ENCODE measurements at regions not wholly inside any gene's neighbourhood (a gene's known extent, or its start where the extent isn't known, plus 50 kb on each side); places are given as distances from the start of the nearest gene placed in this dataset.
"Not testable (repeated sequence)": the region's sequence is repeated elsewhere in the genome, so short reads cannot be mapped to it uniquely, and the experiment has no call there.

- DNase-seq: no peak
These were observed 162.7 kb downstream of the SPTSSA start for GRCh38 chr14:34299360-34299759.

DNA sequence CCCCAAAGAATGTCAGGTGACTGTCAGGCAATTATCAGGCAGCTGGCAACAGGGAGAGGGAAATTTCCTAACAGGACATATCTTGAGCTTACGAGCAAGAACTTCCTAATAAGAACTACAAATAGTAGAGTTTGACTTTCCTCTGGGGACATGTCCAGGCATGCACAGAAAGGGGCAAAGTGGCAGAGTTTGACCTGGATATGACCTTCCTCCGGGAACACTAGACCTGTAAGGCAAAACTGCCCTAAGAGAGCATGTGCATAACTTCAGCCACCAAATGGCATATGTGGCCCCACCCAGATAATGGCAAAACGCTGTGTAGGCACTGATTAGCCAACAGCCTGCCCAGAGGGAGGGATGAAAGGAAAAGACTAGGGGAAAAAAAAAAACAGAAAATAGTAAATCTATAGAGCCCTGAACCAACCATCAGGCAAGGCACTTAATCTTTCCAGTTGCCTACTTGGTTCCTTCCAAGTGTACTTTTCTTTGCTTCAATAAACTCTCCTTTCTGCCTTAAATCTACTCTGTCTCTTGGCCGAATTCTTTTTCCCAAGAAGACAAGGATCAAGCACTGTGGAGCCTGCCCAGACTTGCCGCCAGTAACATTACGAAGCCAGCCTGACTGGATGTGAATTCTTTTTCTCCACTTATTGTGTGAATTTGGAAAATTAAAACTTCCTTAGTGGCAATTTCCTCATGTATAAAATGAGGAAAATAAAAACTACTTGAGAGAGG lies 164.1 kb downstream of the SPTSSA start:
- DNase-seq: no peak

DNA sequence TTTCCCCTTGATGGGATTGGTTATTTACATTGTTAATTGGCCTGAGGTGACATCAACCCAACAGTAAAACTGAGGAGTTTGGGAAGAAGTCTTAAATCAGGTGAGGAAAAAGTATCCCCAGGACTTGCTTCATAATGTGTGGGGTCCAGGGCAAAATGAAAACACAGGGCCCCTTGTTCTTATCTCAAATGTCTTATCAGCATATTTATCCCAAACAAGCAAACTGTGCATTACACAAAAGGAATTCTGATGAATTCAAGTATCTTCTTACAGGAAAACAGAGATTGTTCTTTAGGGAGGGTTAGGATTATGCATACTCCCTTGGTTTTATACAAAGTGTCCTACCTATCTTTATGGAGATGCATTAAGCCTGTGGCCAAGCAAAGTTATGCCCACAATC lies 178.4 kb downstream of the SPTSSA start:
- no peak for DNase-seq

GRCh38 chr14:34277191-34277590 lies 184.8 kb downstream of the SPTSSA start:
- no peak for DNase-seq

- no peak for DNase-seq
These were observed 186.5 kb downstream of the SPTSSA start for GRCh38 chr14:34275530-34275929.

- no peak for DNase-seq
These were observed 187.0 kb downstream of the SPTSSA start for GRCh38 chr14:34275078-34275477.

DNA sequence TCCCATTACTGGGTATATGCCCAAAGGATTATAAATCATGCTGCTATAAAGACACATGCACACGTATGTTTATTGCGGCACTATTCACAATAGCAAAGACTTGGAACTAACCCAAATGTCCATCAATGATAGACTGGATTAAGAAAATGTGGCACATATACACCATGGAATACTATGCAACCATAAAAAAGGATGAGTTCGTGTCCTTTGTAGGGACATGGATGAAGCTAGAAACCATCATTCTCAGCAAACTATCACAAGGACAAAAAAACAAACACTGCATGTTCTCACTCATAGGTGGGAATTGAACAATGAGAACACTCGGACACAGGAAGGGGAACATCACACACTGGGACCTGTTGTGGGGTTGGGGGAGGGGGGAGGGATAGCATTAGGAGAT lies 188.3 kb downstream of the SPTSSA start:
- DNase-seq: not testable (repeated sequence)

DNA sequence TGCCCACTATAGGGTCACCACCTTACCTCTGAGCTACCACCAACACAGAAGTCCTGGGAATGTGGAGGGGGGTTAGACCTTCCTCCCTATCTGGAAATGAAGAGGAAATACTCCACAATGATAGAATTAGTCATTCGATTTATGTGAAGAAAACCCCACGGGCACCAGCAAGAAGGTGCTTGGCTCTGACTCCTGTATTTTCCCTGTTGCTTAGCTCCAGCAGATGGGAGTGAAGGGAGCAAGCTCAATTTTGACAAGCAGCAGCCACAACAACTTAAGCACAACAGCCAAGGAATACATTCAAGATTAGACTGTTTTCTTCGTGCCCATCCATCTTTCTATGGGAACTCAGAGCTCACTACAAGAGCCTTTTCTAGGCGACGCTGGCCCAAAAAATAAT lies 191.7 kb downstream of the SPTSSA start:
- DNase-seq: no peak

- DNase-seq: no peak
These were observed 195.7 kb downstream of the SPTSSA start for GRCh38 chr14:34266344-34266743.

DNA sequence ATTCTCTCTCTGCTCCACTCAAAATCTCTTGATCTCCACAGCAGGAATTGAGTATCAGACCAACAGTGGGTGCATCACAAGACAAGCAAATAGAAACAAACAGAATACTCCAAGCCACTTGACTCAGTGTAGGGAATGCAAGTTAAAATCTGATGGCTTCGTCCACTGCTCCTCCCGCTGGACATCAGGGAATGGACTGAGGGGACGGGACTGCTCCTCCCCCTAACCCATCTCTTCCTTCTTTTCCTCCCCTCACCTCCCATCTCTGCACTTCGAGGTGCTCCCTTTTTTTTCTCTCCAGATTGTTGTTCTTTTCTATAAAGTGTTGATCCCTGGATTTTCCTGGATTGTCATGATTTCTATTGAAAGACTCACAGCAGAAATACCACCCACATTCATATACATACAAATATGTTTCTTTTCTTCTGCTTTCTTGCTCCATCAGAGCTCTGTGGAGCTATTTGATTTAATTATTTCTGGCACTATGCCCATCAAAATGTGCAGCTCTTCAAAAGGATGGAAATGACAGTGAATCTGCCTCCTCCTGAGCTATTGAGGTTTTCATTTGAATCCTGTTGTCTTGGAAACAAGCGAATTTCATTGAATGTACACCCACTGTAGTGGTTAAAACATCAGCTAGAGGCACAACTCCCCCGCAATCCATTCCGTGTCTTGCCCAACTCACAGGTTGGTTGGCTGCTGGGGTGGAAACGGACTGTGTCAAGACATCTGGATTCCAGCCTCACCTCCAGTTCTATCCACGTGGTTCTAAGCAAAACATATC lies 199.7 kb downstream of the SPTSSA start:
- no peak for DNase-seq

DNA sequence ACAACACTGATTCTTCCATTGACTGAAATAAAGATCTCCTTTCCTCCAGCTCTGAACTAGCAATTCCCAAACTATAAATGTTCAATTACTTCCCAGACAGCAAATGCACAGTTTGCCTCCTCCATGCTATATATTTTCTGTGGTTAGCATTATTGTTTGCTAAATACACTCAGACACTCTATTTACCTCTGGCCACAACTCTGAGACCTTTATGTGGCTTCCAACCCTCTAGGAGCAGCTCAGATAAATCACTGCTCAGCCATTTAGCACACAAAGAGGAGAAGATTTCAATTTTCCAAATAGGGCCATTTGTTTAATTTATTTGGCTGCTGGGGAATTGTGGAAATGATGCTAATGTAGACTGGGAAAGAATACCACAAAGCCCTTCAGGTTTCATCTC lies 202.0 kb downstream of the SPTSSA start:
- DNase-seq: no peak

DNA sequence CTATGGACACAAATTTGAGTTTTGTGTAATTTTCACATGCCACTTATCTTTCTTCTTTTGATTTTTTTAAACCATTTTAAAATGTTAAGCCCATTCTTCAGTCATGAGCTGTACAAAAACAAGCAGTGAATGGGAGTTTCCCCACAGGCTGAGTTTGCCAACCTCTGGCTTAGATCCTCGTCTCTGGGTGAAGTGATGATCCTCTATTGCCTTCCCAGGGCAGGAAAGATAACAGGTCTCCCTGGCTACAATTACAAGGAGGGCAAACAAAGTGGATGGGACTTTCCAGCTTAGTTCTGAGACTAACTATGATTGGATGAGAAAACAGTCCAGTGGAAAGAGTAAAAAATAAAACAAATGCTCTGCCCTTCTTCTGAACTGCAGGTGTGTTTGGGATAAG lies 203.7 kb downstream of the SPTSSA start:
- no peak for DNase-seq

DNA sequence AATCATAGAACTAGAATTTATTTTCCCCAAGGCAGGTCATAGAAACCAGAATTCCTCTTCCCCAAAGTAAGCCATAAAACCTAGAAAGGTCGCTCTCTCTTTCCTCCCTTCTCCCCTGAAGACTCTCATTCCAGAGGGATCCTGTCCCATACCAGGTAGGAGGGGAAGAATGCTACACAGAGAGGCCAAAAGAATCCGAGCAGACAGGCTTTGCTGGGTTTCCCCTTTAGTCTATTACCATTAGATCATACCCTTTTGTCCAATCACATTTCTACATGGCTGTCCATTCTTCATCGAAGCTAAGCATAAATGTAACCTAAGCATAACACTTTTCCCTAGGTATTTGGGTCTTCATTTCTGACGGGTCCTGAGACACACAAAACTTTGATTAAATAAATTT lies 204.5 kb downstream of the SPTSSA start:
- DNase-seq: no peak

DNA sequence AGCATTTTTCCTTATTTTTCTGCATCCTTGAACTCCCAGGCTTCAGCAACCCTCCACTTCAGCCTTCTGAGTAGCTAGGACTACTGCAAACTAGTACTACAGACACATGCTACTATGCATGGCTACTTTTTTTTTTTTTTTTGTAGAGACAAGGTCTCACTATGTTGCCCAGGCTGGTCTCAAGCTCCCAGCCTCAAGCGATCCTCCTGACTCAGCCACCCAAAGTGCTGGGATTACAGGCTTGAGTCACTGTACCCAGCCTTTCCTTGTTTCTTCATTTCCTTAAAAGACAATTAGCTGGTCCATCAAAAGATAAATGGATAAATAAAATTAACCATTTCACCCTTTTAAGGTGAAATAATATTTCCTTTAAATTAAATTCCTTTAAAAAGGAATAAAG lies 205.8 kb downstream of the SPTSSA start:
- no peak for DNase-seq

DNA sequence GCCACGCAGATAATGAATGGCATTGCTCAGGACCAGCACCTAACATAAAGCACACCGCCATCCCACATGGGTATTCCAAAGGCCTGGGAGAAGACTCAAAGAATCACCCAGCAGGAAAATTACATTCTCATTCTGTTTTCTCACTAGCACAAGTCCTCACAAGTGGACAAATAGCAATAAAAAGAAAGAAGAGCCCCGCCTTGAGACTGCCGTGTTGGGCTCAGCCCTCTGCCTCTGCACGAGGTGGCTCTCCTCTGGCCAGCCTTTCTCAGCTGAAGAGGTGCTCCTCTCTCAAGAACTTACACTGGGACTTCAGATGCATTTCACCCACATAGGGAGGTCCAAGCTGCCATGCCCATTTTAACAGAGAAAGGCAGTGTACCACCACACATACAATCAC lies 207.5 kb downstream of the SPTSSA start:
- no peak for DNase-seq

- DNase-seq: no peak
These were observed 208.0 kb downstream of the SPTSSA start for GRCh38 chr14:34254031-34254430.

- DNase-seq: no peak
These were observed 209.8 kb downstream of the SPTSSA start for GRCh38 chr14:34252227-34252626.

DNA sequence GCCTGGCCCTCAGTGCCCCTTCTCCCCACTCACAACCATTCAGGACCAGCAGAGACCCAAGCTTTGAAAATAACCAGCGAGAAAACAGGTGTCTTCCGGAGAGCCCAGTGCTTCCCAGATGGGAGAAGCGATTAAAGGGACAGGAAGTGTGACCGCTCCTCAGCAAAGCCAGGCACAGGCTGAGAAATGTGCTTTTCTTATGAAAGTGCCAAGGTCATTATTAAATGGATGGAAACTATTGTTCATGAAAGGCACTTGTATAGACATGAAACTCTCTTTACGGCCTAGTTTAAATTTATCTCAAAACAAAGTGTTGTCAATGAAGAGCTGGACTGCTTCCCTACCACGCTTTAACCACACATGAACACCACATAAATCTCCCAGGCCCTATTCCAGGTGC lies 210.4 kb downstream of the SPTSSA start:
- DNase-seq: no peak

- DNase-seq: no peak
These were observed 211.1 kb downstream of the SPTSSA start for GRCh38 chr14:34250959-34251358.

DNA sequence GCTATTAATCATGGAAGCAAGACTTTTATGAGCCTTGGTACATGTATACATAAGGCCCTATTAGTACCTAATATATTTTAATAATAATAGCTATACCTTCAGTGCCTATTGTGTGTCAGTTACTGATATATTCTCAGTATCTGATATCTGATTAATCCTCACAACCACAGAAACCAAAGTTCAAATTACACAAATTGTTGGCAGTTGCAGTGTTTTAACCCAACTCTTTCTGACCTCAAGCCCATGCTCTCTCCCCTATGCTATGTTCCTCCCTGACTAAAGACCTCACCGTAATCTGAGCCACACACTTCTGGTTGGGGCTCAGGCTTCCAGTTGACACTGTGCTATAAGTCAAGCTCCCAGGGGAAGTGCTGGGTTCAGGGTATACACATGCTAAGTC lies 214.4 kb downstream of the SPTSSA start:
- DNase-seq: no peak

- no peak for DNase-seq
These were observed 215.8 kb downstream of the SPTSSA start for GRCh38 chr14:34246206-34246605.

DNA sequence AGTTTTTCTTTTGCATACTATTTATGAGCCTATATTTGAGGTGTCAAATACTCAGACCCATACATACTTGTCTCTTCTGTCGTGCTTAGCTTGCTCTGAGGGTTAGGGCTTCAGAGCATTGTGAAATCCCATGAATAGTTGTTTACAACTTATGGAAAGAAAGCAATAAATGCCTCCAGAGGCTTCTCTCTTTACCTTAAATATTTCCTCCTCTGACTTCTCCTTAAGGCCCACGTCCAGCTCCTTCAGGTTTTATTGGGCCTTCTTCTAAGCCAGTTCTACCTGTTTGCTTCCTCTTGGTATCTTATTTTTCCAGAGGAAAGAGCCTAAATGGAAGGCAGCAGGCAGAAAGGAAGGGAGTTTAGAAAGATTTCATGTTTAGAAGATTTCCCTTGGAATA lies 218.6 kb downstream of the SPTSSA start:
- DNase-seq: no peak

DNA sequence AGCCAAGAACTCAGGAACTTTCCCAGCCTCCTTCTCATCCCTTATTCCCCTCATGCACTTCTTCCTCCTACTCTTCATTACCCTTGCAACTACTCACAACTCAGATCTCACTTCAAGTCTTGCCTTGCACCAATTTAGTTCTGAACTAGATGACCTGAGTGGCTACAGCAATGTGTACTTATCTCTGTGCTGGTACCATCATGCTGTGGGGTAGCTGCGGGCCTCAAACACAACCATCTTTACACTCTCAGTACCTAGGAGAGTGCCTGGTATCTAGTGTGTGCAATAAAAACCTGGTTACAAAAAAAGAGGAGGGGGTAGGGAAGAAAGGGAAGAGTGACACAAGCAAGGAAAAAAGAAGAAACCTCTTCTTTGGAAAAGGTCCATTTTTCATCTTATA lies 219.0 kb downstream of the SPTSSA start:
- no peak for DNase-seq

GRCh38 chr14:34241185-34241711 lies 220.8 kb downstream of the SPTSSA start:
- no peak for DNase-seq

Data from inflammatory macrophage treated with lipopolysaccharide for 4 hours (primary cell).